ENCODE measurements at regions not wholly inside any gene's neighbourhood (a gene's known extent, or its start where the extent isn't known, plus 50 kb on each side); places are given as distances from the start of the nearest gene placed in this dataset.

DNA sequence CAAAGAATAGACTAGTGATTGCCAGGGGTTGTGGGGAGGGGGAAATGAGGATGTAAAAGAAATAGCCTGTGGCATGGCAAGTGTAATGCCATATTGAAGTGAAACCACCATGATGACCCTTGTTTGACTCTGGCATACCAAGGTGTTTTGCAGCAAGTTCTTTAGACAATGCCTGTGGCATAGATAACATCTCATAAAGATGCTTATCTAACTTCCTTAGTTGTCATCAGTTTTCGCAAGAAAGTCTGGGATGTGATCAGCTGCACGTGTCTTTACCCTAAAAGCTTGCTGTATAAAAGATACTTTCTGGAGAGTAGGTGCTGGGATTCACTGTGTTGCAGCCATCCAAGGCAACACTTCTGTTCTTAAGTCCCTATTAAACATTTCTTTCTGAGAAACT, 176.1 kb upstream of the MAGEB16 start:
- TF ChIP-seq, protein P1, sequence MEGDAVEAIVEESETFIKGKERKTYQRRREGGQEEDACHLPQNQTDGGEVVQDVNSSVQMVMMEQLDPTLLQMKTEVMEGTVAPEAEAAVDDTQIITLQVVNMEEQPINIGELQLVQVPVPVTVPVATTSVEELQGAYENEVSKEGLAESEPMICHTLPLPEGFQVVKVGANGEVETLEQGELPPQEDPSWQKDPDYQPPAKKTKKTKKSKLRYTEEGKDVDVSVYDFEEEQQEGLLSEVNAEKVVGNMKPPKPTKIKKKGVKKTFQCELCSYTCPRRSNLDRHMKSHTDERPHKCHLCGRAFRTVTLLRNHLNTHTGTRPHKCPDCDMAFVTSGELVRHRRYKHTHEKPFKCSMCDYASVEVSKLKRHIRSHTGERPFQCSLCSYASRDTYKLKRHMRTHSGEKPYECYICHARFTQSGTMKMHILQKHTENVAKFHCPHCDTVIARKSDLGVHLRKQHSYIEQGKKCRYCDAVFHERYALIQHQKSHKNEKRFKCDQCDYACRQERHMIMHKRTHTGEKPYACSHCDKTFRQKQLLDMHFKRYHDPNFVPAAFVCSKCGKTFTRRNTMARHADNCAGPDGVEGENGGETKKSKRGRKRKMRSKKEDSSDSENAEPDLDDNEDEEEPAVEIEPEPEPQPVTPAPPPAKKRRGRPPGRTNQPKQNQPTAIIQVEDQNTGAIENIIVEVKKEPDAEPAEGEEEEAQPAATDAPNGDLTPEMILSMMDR (conservative IDR thresholded peaks at IDR 0.05): no peak
- no peak for TF ChIP-seq ZFX (IDR thresholded peaks at IDR 0.05)

All from C4-2B (cell line).